OCI-LY7 (cell line): ENCODE measurements at regions not wholly inside any gene's neighbourhood (a gene's known extent, or its start where the extent isn't known, plus 50 kb on each side); places are given as distances from the start of the nearest gene placed in this dataset.

Experiments used
- CTCF ChIP-seq: fragments of 200-600 bp; sonication (generic); conservative IDR thresholded peaks from 2 replicates; pipeline ENCODE4 v1.5.1; 2014; ENCODE audit warnings: mild to moderate bottlenecking, antibody characterized with exemption, low read length, moderate library complexity, mixed read lengths
- EZH2phosphoT487 ChIP-seq: fragments of 200-600 bp; sonication (generic); IDR thresholded peaks from 2 replicates; pipeline ENCODE4 v1.6.1; 2018; ENCODE audit warnings: low read depth, borderline replicate concordance, mild to moderate bottlenecking, mixed run types, antibody characterized with exemption, low read length, moderate library complexity, mixed read lengths

GRCh38 chr12:73517859-73518258, 1019.8 kb upstream of the ATXN7L3B start:
- no peak for TF ChIP-seq CTCF
- TF ChIP-seq EZH2phosphoT487, result no peak
